MM.1S (cell line): ENCODE measurements at regions not wholly inside any gene's neighbourhood (a gene's known extent, or its start where the extent isn't known, plus 50 kb on each side); places are given as distances from the start of the nearest gene placed in this dataset.

ENCODE experiments used
- CTCF ChIP-seq: fragments of 300-600 bp; sonication (generic); IDR thresholded peaks from 2 replicates; pipeline ENCODE4 v1.5.1; 2016; ENCODE audit warnings: antibody characterized with exemption, low read length, mixed read lengths
- EZH2 ChIP-seq: fragments of 300-600 bp; sonication (generic); optimal IDR thresholded peaks from 2 replicates; pipeline ENCODE3; 2017; ENCODE audit warnings: low read depth, mild to moderate bottlenecking, antibody characterized with exemption, low read length, mixed read lengths
- EZH2phosphoT487 ChIP-seq: fragments of 300-600 bp; sonication (generic); IDR thresholded peaks from 2 replicates; pipeline ENCODE4 v1.6.1; 2018; ENCODE audit warnings: antibody characterized with exemption, low read length

GRCh38 chr4:129490516-129490915, 394.6 kb downstream of the C4orf33 start:
- TF ChIP-seq CTCF (no peak), EZH2phosphoT487 (no peak), EZH2 (no peak)
